PC-3 (cell line): ENCODE measurements at regions not wholly inside any gene's neighbourhood (a gene's known extent, or its start where the extent isn't known, plus 50 kb on each side); places are given as distances from the start of the nearest gene placed in this dataset.

Source experiments
- ATAC-seq: fragments of 200-7000 bp; cut with Tn5 transposase; 2 replicates; pipeline ENCODE4 v1.9.1; 2020; ENCODE audit warnings: mild to moderate bottlenecking, moderate library complexity
- BruUV-seq: library from RNA; stranded (reverse); fragments of 400-500 nt; replicated peaks from 2 replicates; lab custom pipeline; 2021; lab: Mats Ljungman, UMichigan
- CTCF ChIA-PET: fragments of 300-600 bp; sonication (Branson Sonifier 250); formaldehyde crosslinking; loops from one replicate; lab custom pipeline; 2022; ENCODE audit warnings: antibody characterized with exemption; lab: Charles Lee
- POLR2A ChIA-PET: fragments of 300-600 bp; sonication (Branson Sonifier 250); formaldehyde crosslinking; loops from one replicate; lab custom pipeline; 2022; ENCODE audit warnings: antibody characterized with exemption; ENCODE audit not compliant: unreplicated experiment; lab: Charles Lee
- DNase-seq: peaks from one replicate; pipeline ENCODE4 v3.0.0-alpha.2; 2015
- H2AFZ ChIP-seq: fragments of 300-600 bp; sonication (generic); 2 replicates; pipeline ENCODE4 v1.6.0; 2016; ENCODE audit warnings: antibody characterized with exemption, low read length
- H3F3A ChIP-seq: fragments of 300-600 bp; sonication (generic); one replicate; pipeline ENCODE4 v1.6.0; 2017; ENCODE audit warnings: antibody characterized with exemption, low read length, control low read depth, mild to moderate bottlenecking; ENCODE audit not compliant: unreplicated experiment
- H3K27ac ChIP-seq: fragments of 300-600 bp; sonication (generic); 2 replicates; pipeline ENCODE4 v1.5.1; 2016; ENCODE audit warnings: mild to moderate bottlenecking, low read length
- H3K27me3 ChIP-seq: fragments of 300-600 bp; sonication (generic); 2 replicates; pipeline ENCODE4 v1.6.1; 2016; ENCODE audit warnings: low read length, mixed read lengths
- H3K36me3 ChIP-seq: fragments of 300-600 bp; sonication (generic); 2 replicates; pipeline ENCODE4 v1.6.1; 2016; ENCODE audit warnings: low read depth, mixed run types, low read length, mixed read lengths
- H3K4me1 ChIP-seq: fragments of 300-600 bp; sonication (generic); 2 replicates; pipeline ENCODE4 v1.5.1; 2016; ENCODE audit warnings: low read length; ENCODE audit not compliant: insufficient read depth
- H3K4me2 ChIP-seq: fragments of 300-600 bp; sonication (generic); 2 replicates; pipeline ENCODE4 v1.6.0; 2016; ENCODE audit warnings: low read length
- H3K4me3 ChIP-seq: fragments of 300-600 bp; sonication (generic); 2 replicates; pipeline ENCODE4 v1.5.1; 2016; ENCODE audit warnings: mild to moderate bottlenecking, low read length, mixed read lengths
- H3K79me2 ChIP-seq: fragments of 300-600 bp; sonication (generic); 2 replicates; pipeline ENCODE4 v1.6.1; 2017; ENCODE audit warnings: low read length, mixed read lengths
- H3K9ac ChIP-seq: fragments of 300-600 bp; sonication (generic); 2 replicates; pipeline ENCODE4 v1.6.0; 2016; ENCODE audit warnings: mild to moderate bottlenecking, low read length
- H3K9me2 ChIP-seq: fragments of 300-600 bp; sonication (generic); replicated peaks from 2 replicates; pipeline ENCODE4 v1.6.1; 2016; ENCODE audit warnings: mixed run types, low read length, mixed read lengths
- H3K9me3 ChIP-seq: fragments of 300-600 bp; sonication (generic); 2 replicates; pipeline ENCODE4 v1.6.1; 2016; ENCODE audit warnings: low read length, mixed read lengths
- H4K20me1 ChIP-seq: fragments of 300-600 bp; sonication (generic); 2 replicates; pipeline ENCODE4 v1.6.1; 2016; ENCODE audit warnings: low read length, mixed read lengths
- CTCF ChIP-seq: fragments of 300-600 bp; sonication (generic); conservative IDR thresholded peaks from 2 replicates; pipeline ENCODE4 v1.5.1; 2017; ENCODE audit warnings: antibody characterized with exemption, low read depth, mild to moderate bottlenecking, low read length
- EZH2 ChIP-seq: fragments of 300-600 bp; sonication (generic); IDR thresholded peaks from one replicate; pipeline ENCODE4 v1.6.1; 2017; ENCODE audit warnings: antibody characterized with exemption, mild to moderate bottlenecking, low read length; ENCODE audit not compliant: unreplicated experiment
- EZH2phosphoT487 ChIP-seq: fragments of 300-600 bp; sonication (generic); IDR thresholded peaks from 2 replicates; pipeline ENCODE4 v1.6.1; 2018; ENCODE audit warnings: mild to moderate bottlenecking, antibody characterized with exemption, low read length, borderline replicate concordance
- intact Hi-C: fragments of 100-400 bp; cut with micrococcal nuclease; formaldehyde crosslinking; loops from 2 replicates; pipeline ENCODE4 v1.9.0; 2023

DNA sequence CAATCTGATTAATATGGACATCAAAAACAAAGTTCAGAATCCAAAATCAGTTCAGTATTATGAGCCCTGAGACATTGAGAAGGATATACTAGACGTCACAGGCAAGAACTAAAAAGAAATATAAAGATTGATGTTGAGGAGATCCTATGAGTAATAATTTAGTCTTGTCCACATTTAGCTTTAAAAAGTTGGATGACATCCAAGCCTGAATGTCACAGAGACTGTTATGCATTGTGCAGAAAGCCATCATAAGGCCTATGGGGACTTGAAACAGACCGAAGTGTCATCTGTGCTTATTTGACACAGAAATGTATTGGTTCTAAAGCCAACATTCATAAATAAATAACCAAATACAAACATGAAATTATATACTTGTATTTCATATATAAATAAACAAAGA is 581.8 kb upstream of the MMS22L start:
- H3K9me3 ChIP-seq: no peaks in the 10 kb centered on the region
- DNase-seq (no peak), ATAC-seq (no peak)
- H3K27ac ChIP-seq: no peak overlapping the region
- intact Hi-C loops: no loop called here
- H3K27me3 ChIP-seq: peaks cover 7% of the 10 kb centered on the region
- no peaks in the 10 kb centered on the region for H3K9me2 ChIP-seq
- no peak overlapping the region for H3K4me2 ChIP-seq
- no peaks in the 10 kb centered on the region for H3K36me3 ChIP-seq
- no peak overlapping the region for H3K4me3 ChIP-seq
- H3F3A ChIP-seq: no peaks in the 10 kb centered on the region
- TF ChIP-seq CTCF: no peak
- TF ChIP-seq EZH2phosphoT487: no peak
- H3K9ac ChIP-seq: no peak overlapping the region
- BruUV-seq: no TSS peak
- no peaks in the 10 kb centered on the region for H4K20me1 ChIP-seq
- H2AFZ ChIP-seq: no peak overlapping the region
- ChIA-PET POLR2A (no interaction called here), CTCF (no interaction called here)
- no peaks in the 10 kb centered on the region for H3K79me2 ChIP-seq
- no peaks in the 10 kb centered on the region for H3K4me1 ChIP-seq

DNA sequence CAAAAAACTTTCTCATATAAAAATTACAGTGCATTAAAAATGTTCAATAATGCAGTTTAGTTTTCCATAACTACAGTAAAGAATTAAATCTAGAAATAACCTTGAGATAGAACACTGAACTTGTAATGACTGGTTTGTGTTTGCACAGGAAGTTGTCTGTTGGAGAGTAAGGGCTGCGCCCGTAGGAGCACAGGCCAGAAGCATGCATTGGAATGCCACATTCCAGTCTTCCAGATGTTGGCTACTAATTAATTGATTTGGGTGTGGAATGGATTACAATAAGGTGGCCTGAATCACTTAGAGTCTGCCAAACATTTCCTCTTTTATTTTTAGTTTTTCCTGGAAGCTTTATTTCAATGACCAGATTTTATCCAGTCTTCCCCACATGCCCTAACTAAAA is 582.6 kb upstream of the MMS22L start:
- Histone ChIP-seq H2AFZ (no peak overlapping the region), H3K9ac (no peak overlapping the region), H3K4me2 (no peak overlapping the region), H3K79me2 (no peaks in the 10 kb centered on the region), H3K9me3 (no peaks in the 10 kb centered on the region), H3K36me3 (no peaks in the 10 kb centered on the region), H3K9me2 (no peaks in the 10 kb centered on the region), H4K20me1 (no peaks in the 10 kb centered on the region), H3K4me3 (no peak overlapping the region), H3F3A (no peaks in the 10 kb centered on the region), H3K4me1 (no peaks in the 10 kb centered on the region), H3K27ac (no peak overlapping the region), H3K27me3 (peaks cover 7% of the 10 kb centered on the region)
- ATAC-seq (no peak), DNase-seq (no peak)
- TF ChIP-seq CTCF: no peak
- TF ChIP-seq EZH2: no peak
- TF ChIP-seq EZH2phosphoT487: no peak
- CTCF ChIA-PET: no interaction called here
- POLR2A ChIA-PET: no interaction called here
- BruUV-seq: no TSS peak
- intact Hi-C loops: no loop called here

DNA sequence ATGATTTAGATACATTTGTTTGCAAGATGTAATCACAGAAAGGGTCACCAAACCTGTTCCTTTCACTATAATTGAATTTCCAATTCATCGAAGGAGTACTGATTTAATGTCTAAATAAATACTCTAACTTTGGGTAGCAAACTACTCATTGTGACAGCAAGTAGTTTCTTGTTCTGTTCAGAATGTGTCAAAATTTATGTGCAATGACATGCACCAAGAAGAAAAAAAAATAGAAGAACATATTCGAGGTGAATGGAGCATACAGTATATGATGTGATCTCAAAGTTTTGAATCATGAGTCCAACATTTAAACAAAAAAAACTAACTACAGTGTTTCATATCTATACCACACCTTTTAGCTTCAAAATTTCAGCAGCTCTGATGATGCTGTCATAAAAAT is 583.6 kb upstream of the MMS22L start:
- H3F3A ChIP-seq: no peaks in the 10 kb centered on the region
- ChIA-PET POLR2A (no interaction called here), CTCF (no interaction called here)
- DNase-seq (no peak), ATAC-seq (no peak)
- no peak overlapping the region for H3K27ac ChIP-seq
- no peak overlapping the region for H3K9ac ChIP-seq
- no TSS peak for BruUV-seq
- H3K27me3 ChIP-seq: peaks cover 2% of the 10 kb centered on the region
- H3K36me3 ChIP-seq: no peaks in the 10 kb centered on the region
- intact Hi-C loops: no loop called here
- no peaks in the 10 kb centered on the region for H3K9me2 ChIP-seq
- no peak overlapping the region for H3K4me3 ChIP-seq
- no peak overlapping the region for H2AFZ ChIP-seq
- H3K79me2 ChIP-seq: no peaks in the 10 kb centered on the region
- no peaks in the 10 kb centered on the region for H3K4me1 ChIP-seq
- TF ChIP-seq EZH2 (no peak), CTCF (no peak), EZH2phosphoT487 (no peak)
- H3K4me2 ChIP-seq: no peak overlapping the region
- H4K20me1 ChIP-seq: no peaks in the 10 kb centered on the region
- no peaks in the 10 kb centered on the region for H3K9me3 ChIP-seq
